SKM-1 treated with dmso at 0.1 percent for 144 hours (cell line): ENCODE measurements at regions not wholly inside any gene's neighbourhood (a gene's known extent, or its start where the extent isn't known, plus 50 kb on each side); places are given as distances from the start of the nearest gene placed in this dataset.
"Not testable (repeated sequence)": the region's sequence is repeated elsewhere in the genome, so short reads cannot be mapped to it uniquely, and the experiment has no call there.

ENCODE experiments used
- DNase-seq: peaks from one replicate; lab custom pipeline; 2025; ENCODE audit not compliant: unreplicated experiment; lab: John Stamatoyannopoulos, UW

- DNase-seq = no peak
Measured at GRCh38 chr2:154952346-154952980, 254.0 kb downstream of the KCNJ3 start.

GRCh38 chr2:154947416-154947815 is 248.9 kb downstream of the KCNJ3 start:
- DNase-seq = not testable (repeated sequence)

- no peak for DNase-seq
Measured at GRCh38 chr2:154945984-154946383, 247.5 kb downstream of the KCNJ3 start.

- no peak for DNase-seq
Measured at GRCh38 chr2:154941379-154941778, 242.9 kb downstream of the KCNJ3 start.

GRCh38 chr2:154934213-154934612 is 235.7 kb downstream of the KCNJ3 start:
- DNase-seq = no peak

GRCh38 chr2:154924531-154924930 is 226.0 kb downstream of the KCNJ3 start:
- DNase-seq = no peak

- DNase-seq = peak; percentile 88
Measured at GRCh38 chr2:154914561-154914960, 216.1 kb downstream of the KCNJ3 start.

GRCh38 chr2:154912215-154912614 is 213.7 kb downstream of the KCNJ3 start:
- no peak for DNase-seq

GRCh38 chr2:154911729-154912128 is 213.2 kb downstream of the KCNJ3 start:
- DNase-seq = peak; percentile 3

- DNase-seq = no peak
Measured at GRCh38 chr2:154910701-154911100, 212.2 kb downstream of the KCNJ3 start.

- no peak for DNase-seq
Measured at GRCh38 chr2:154908327-154908726, 209.8 kb downstream of the KCNJ3 start.
